Endothelial cell of umbilical vein (primary cell): ENCODE measurements at regions not wholly inside any gene's neighbourhood (a gene's known extent, or its start where the extent isn't known, plus 50 kb on each side); places are given as distances from the start of the nearest gene placed in this dataset.
"Not testable (repeated sequence)": the region's sequence is repeated elsewhere in the genome, so short reads cannot be mapped to it uniquely, and the experiment has no call there.

Source experiments
- BruUV-seq: library from RNA; stranded (reverse); fragments of 400-500 nt; replicated peaks from 2 replicates; lab custom pipeline; 2021; lab: Mats Ljungman, UMichigan
- CTCF ChIA-PET: fragments of 300-600, 350-600 bp; sonication (Branson Sonifier 250); formaldehyde crosslinking; loops from one replicate; lab custom pipeline; 2021; ENCODE audit warnings: antibody characterized with exemption, inconsistent platforms; lab: Charles Lee
- POLR2A ChIA-PET: fragments of 300-600, 350-600 bp; sonication (Branson Sonifier 250); formaldehyde crosslinking; loops from one replicate; lab custom pipeline; 2021; ENCODE audit warnings: antibody characterized with exemption, inconsistent platforms; lab: Charles Lee
- DNase-seq: peaks from one replicate; pipeline ENCODE4 v3.0.0-alpha.2; 2011; ENCODE audit warnings: low read depth, low spot score
- FAIRE-seq: peaks from 2 replicates; lab custom pipeline; 2011; peaks lifted over from hg19 to GRCh38; lab: Jason Lieb, UNC
- H2AFZ ChIP-seq: 2 replicates; pipeline ENCODE4 v1.6.0; 2012; ENCODE audit warnings: low read depth, low read length, control low read depth, inconsistent platforms
- H3K27ac ChIP-seq: 2 replicates; pipeline ENCODE4 v1.5.1; 2011; ENCODE audit warnings: low read depth, mild to moderate bottlenecking, control low read depth, low read length, moderate library complexity; ENCODE audit not compliant: insufficient read depth
- H3K27me3 ChIP-seq, 2 experiments: 2 replicates each; pipeline versions ENCODE4 v1.6.0 to v1.6.1; 2011; ENCODE audit warnings: low read length in 2 of 2, mixed read lengths in 1 of 2; ENCODE audit not compliant: control insufficient read depth in 2 of 2, insufficient read depth in 2 of 2
- H3K36me3 ChIP-seq, 2 experiments: 2 replicates in 1 of 2; 3 replicates in 1 of 2; pipeline ENCODE4 v1.5.1; 2011; ENCODE audit warnings: low read length in 2 of 2, mild to moderate bottlenecking in 1 of 2, moderate library complexity in 1 of 2; ENCODE audit not compliant: control insufficient read depth in 2 of 2, insufficient read depth in 2 of 2; ENCODE audit errors: extremely low read depth in 1 of 2
- H3K4me1 ChIP-seq: 3 replicates; pipeline ENCODE4 v1.5.1; 2011; ENCODE audit warnings: mild to moderate bottlenecking, low read length; ENCODE audit not compliant: control insufficient read depth, insufficient read depth; ENCODE audit errors: extremely low read depth
- H3K4me2 ChIP-seq: 2 replicates; pipeline ENCODE4 v1.6.1; 2011; ENCODE audit warnings: low read length, control low read depth, mixed read lengths; ENCODE audit not compliant: insufficient read depth
- H3K4me3 ChIP-seq, 3 experiments: fragments of 200-600 bp in 1 of 3; sonication (generic), shearing (Covaris generic) in 1 of 3; replicated peaks in 1 of 3; 2 replicates each; pipeline ENCODE4 v1.5.1; 2011 to 2016; ENCODE audit warnings: control low read depth in 3 of 3, low read length in 3 of 3, mild to moderate bottlenecking in 2 of 3, inconsistent platforms in 1 of 3, low read depth in 1 of 3, moderate library complexity in 1 of 3; ENCODE audit not compliant: insufficient read depth in 1 of 3
- H3K79me2 ChIP-seq: 2 replicates; pipeline ENCODE4 v1.6.0; 2012; ENCODE audit warnings: low read length, inconsistent platforms; ENCODE audit not compliant: control insufficient read depth, insufficient read depth
- H3K9ac ChIP-seq: replicated peaks from 2 replicates; pipeline ENCODE3; 2011; ENCODE audit warnings: low read length, control low read depth; ENCODE audit not compliant: insufficient read depth; ENCODE audit errors: extremely low read depth
- H3K9me1 ChIP-seq: replicated peaks from 3 replicates; pipeline ENCODE4 v1.6.0; 2011; ENCODE audit warnings: mild to moderate bottlenecking, low read length; ENCODE audit not compliant: control insufficient read depth, insufficient read depth; ENCODE audit errors: extremely low read depth
- H3K9me3 ChIP-seq: replicated peaks from 2 replicates; pipeline ENCODE4 v1.5.1; 2012; ENCODE audit warnings: low read length, inconsistent platforms; ENCODE audit not compliant: control insufficient read depth, insufficient read depth
- H4K20me1 ChIP-seq: replicated peaks from 2 replicates; pipeline ENCODE3; 2011; ENCODE audit warnings: mild to moderate bottlenecking, low read length; ENCODE audit not compliant: control insufficient read depth, insufficient read depth; ENCODE audit errors: extremely low read depth
- CTCF ChIP-seq, 2 donors: IDR thresholded peaks; 1 replicate in 1 of 2; 2 replicates in 1 of 2; pipeline ENCODE4 v1.5.1; 2011; ENCODE audit warnings: low read length in 2 of 2, mild to moderate bottlenecking in 2 of 2, moderate library complexity in 2 of 2, control low read depth in 1 of 2, inconsistent platforms in 1 of 2, low read depth in 1 of 2; ENCODE audit not compliant: insufficient read depth in 1 of 2; ENCODE audit errors: extremely low read depth in 1 of 2
- EZH2 ChIP-seq: IDR thresholded peaks from 2 replicates; pipeline ENCODE4 v1.6.1; 2012; ENCODE audit warnings: borderline replicate concordance, low read depth, mild to moderate bottlenecking, moderate library complexity, low read length, inconsistent platforms; ENCODE audit not compliant: severe bottlenecking
- FOS ChIP-seq: IDR thresholded peaks from 2 replicates; pipeline ENCODE4 v1.6.1; 2011; ENCODE audit warnings: mild to moderate bottlenecking, low read length, moderate library complexity, borderline replicate concordance; ENCODE audit not compliant: insufficient read depth
- GATA2 ChIP-seq: IDR thresholded peaks from 2 replicates; pipeline ENCODE4 v1.7.0; 2011; ENCODE audit warnings: low read depth, mild to moderate bottlenecking, moderate library complexity, mixed read lengths, low read length; ENCODE audit not compliant: insufficient read length, insufficient read depth
- JUN ChIP-seq: IDR thresholded peaks from 2 replicates; pipeline ENCODE4 v1.6.1; 2011; ENCODE audit warnings: borderline replicate concordance, low read depth; ENCODE audit not compliant: insufficient read length, insufficient read depth
- MAX ChIP-seq: IDR thresholded peaks from 2 replicates; pipeline ENCODE4 v1.6.1; 2011; ENCODE audit not compliant: insufficient read depth, insufficient read length
- MYC ChIP-seq: IDR thresholded peaks from one replicate; pipeline ENCODE4 v1.6.1; 2011; ENCODE audit warnings: mild to moderate bottlenecking, low read depth, low read length
- POLR2A ChIP-seq: IDR thresholded peaks from 2 replicates; pipeline ENCODE4 v1.6.1; 2012; ENCODE audit warnings: low read depth, mild to moderate bottlenecking, control low read depth, low read length
- POLR2AphosphoS5 ChIP-seq: IDR thresholded peaks from 2 replicates; pipeline ENCODE4 v1.6.1; 2012; ENCODE audit warnings: low read depth, mild to moderate bottlenecking, control low read depth, low read length, moderate library complexity; ENCODE audit not compliant: insufficient read depth
- dilution Hi-C: fragments of 300-500 bp; cut with MboI; formaldehyde crosslinking; loops from one replicate; pipeline ENCODE4 v1.15.0; 2019; ENCODE audit warnings: low sequenced_read_pairs; ENCODE audit not compliant: extremely low pct_ligation_motif_present
- intact Hi-C: fragments of 100-400 bp; cut with micrococcal nuclease; formaldehyde crosslinking; loops from one replicate; pipeline ENCODE4 v1.10.0; 2022

- H3K9me1 ChIP-seq, DNase-seq, H3K27me3 ChIP-seq, BruUV-seq, H3K79me2 ChIP-seq, H3K9ac ChIP-seq, H2AFZ ChIP-seq, dilution Hi-C loops, H3K36me3 ChIP-seq, H3K9me3 ChIP-seq, POLR2A ChIA-PET, FAIRE-seq, CTCF ChIA-PET, H3K4me1 ChIP-seq, H3K4me2 ChIP-seq, H4K20me1 ChIP-seq, H3K27ac ChIP-seq, H3K4me3 ChIP-seq: not testable (repeated sequence)
- intact Hi-C loops: loop anchor here (2.0 kb wide), 1 partner anchor 35 kb away; no protein-coding TSS in a partner anchor
Measured at GRCh38 chr2:36179668-36180269, 175.8 kb upstream of the CRIM1 start.

GRCh38 chr2:36178384-36178783, 177.2 kb upstream of the CRIM1 start:
- Histone ChIP-seq H3K27me3 (no peaks in the 10 kb centered on the region), H3K9me3 (no peaks in the 10 kb centered on the region), H4K20me1 (no peaks in the 10 kb centered on the region), H3K4me3 (no peak overlapping the region), H3K9me1 (no peaks in the 10 kb centered on the region), H3K9ac (no peak overlapping the region), H3K27ac (no peak overlapping the region), H2AFZ (no peak overlapping the region), H3K4me1 (peaks cover 4% of the 10 kb centered on the region), H3K79me2 (no peaks in the 10 kb centered on the region), H3K4me2 (no peak overlapping the region), H3K36me3 (no peaks in the 10 kb centered on the region)
- no peak for TF ChIP-seq EZH2
- TF ChIP-seq GATA2: no peak
- TF ChIP-seq POLR2AphosphoS5: no peak
- no peak for TF ChIP-seq MAX
- TF ChIP-seq JUN: no peak
- no peak for TF ChIP-seq FOS
- no peak for TF ChIP-seq MYC
- no peak for TF ChIP-seq POLR2A
- no peak for TF ChIP-seq CTCF (IDR thresholded peaks at IDR 0.05; ENCODE audit: extremely low read depth in 1 of 2, insufficient read depth in 1 of 2, low read depth in 1 of 2, low read length in 2 of 2)
- peak; percentile 73 for DNase-seq
- dilution Hi-C loops (no loop called here), intact Hi-C loops (no loop called here)
- peak; percentile 37 for FAIRE-seq
- ChIA-PET CTCF (interaction anchor here (1.4 kb wide), 1 partner anchor 8 kb away, joined by 7 read pairs; no protein-coding TSS in a partner anchor), POLR2A (no interaction called here)
- no TSS peak for BruUV-seq
